HG03442 (cell line): ENCODE measurements at regions not wholly inside any gene's neighbourhood (a gene's known extent, or its start where the extent isn't known, plus 50 kb on each side); places are given as distances from the start of the nearest gene placed in this dataset.
A peak's percentile ranks its signal among the peaks of the same experiment; 100 is the strongest.

Experiments used
- ATAC-seq: cut with Tn5 transposase; IDR thresholded peaks from one replicate; pipeline ENCODE4 v1.9.1; 2021; ENCODE audit warnings: mild to moderate bottlenecking, moderate library complexity; ENCODE audit not compliant: unreplicated experiment

DNA sequence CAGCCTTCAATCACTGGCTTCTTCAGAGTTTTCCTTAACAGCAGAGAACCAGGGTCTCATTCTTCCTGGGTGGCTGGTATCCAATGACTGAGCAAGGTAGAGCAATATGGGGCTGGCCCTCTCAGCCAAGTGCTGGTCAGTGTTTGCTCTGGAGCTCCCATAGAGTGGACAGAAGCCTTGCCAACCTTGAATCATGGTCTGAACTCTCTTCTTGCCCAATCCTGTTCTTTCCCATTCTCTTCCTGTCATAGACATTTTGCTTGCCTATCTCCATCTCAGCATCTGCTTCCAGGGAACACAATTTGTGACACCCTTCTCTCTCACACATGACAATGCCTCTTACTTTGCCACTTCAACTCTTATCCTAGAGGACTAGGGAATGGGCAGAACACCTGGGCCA is 245.6 kb upstream of the PEX5L start:
- ATAC-seq: no peak

DNA sequence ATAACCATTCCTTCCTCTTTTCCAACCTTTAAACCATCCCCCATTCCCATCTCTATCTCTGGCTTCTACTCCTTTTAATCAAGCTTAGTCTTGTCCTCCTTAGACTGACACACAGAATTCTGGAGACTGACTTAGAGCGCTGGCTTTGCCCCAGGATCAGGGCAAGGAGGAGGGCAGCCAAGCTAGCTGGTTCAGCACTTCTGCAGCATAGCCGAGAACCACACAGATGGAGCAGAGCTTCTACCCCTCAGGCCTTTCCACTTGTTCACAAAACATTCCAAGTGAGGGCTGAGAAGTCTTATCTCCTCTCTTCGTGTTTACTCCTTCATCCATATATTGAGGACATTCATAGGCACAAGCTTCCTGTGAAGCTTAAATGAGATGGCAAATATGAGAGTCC is 246.5 kb upstream of the PEX5L start:
- ATAC-seq: no peak

DNA sequence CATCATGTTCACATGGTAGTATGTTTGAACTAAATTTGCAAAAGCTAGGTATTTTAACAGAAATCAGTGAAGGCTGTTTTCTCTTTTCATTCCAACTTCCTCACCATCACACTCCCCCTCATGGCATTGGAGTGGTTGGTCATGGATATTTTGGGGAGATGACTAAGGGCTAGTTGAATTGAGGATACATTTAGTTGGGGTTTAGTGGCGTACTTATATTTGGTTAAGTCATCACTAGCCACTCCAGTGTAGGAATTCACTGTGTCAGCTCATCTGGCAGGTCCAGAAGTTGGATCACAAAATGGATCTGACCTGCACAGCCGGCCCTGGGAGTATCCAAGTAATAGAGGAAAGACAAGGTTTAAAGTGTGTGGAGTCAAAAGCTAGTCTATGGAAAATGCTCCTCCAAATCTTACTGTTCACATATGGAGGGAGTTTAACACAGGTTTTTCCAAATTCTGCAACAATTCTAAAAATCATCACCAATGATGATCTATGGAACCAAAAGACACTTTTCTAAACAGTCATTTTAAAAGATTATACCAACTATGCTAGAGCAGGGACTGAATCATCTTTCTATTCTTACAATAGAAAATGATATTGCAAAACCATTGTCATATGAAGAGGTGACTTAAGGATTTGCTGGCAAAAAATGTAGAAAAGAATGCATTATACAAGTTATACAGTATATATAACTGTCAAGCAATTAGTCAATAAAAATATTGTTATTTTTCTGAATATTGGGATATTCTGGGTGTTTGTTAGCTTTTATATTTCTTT is 247.8 kb upstream of the PEX5L start:
- no peak for ATAC-seq

DNA sequence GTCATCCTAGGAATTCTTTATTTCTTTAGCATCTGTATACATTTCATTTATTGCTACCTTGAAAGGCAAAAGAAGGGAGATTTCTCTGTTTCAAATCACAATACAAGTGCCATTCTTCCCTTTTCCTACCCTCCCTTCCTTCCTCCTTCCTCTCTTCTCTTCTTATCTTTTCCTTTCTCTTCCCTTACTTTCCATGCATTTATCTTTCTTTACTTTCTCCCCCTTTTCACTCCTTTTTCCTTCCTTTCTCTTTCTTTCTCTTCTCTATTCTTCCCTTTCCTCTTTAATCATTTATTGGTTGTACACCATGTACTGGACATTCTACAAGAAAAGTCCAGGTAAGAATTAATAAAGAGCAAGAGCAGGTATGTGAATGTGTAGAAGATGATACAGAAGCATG is 251.0 kb upstream of the PEX5L start:
- no peak for ATAC-seq

DNA sequence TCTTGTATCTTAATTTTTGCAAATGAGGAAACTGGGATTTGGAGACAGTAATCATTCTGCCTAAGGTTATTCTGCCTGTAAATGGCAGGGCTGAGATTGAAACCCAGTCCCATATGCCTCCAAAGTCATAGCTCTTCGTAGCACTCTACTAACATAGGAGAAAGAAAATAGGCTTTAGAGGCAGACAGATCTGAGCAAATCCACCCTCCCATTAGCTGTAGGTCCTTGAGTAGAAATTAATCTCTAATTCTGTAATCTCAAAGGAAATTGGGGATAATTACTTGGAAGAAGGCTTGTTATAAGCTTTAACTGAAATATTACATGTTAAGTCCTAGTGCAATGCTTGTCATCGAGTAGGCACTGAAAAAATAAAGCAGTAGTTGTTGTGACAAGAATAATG is 252.1 kb upstream of the PEX5L start:
- ATAC-seq: no peak

DNA sequence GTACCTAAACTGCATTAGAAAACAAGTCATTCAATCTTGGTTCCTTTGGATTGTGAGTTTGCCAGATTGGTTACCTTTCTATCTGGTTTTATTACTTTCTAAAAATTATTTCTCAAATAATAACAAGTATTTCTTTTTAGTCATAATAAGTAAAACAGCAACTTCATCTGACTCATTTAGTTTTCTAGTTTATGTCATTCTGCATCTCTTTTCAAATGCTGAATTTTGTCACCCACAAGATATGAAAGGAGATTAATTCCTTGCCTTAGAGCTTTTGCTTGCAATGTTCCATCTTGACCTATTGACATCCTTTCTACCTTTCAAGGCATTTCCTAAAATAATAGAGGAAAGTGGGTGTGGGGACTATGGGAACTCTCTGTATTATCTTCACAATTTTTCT is 253.6 kb upstream of the PEX5L start:
- no peak for ATAC-seq

DNA sequence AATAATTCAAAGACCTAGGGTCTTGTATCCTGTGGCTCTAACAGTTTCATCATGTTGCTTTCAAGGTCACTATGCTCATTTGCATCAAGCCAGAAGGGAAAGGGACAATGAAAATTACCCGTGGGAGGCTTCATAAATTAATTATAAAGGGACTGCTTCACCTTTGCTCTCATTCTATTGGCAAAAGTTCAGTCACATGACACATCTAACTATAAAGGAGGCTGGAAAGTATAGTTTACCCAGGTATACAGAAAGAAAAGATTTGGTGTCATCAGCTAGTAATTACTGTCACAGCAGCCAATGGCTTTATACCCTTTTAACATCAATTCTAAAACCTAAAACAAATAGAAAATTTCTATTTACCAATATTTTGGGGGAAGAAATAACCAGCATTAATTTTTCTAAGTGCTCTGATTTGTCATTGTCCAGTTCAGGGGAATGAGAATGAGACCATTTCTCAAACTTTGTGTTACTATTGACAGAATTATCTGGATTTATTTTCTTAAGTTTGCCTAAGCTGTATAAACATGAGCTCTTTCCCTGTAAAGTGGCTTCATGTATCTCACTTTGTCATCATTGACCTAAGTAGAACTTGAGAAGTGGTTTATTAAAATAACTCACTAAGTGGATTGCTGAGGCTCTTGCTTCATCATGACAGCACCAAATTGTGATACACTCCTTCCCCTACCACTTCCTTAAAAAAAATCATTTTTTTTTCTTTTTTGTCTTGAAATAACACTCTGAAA is 257.7 kb upstream of the PEX5L start:
- ATAC-seq: no peak

DNA sequence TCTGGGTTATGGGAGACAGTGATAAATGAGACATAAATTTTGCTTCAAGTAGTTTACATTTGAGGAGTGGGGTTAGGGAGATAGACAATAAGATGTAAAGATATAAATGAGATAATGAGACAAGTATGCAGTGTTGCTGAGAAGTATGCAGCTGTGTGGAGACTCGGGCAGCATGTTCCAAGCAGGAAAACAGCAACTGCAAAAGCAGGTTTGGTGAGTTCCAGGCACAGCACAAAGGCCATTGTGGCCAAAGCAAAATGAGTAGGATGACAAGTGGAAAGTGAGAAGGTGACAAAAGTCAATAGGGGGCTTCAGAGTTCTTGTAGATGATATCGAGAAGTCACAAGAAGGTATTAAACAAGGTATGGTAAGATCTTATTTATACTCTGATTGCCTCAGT is 259.1 kb upstream of the PEX5L start:
- ATAC-seq: no peak

DNA sequence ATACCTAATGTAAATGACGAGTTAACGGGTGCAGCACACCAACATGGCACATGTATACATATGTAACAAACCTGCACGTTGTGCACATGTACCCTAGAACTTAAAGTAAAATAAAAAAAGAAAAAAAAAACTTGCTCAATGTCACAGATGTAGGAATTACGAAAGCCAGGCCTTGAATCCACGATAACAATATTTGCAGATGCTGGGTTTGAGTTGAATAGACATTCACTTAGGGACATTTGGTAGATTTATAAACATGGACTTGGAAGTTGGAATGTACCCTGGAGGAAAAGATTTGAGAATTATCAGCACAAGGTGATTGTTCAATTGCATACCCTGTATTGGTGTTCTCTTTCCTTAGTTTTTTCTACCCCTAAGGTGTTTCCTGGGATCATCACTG is 260.2 kb upstream of the PEX5L start:
- no peak for ATAC-seq

DNA sequence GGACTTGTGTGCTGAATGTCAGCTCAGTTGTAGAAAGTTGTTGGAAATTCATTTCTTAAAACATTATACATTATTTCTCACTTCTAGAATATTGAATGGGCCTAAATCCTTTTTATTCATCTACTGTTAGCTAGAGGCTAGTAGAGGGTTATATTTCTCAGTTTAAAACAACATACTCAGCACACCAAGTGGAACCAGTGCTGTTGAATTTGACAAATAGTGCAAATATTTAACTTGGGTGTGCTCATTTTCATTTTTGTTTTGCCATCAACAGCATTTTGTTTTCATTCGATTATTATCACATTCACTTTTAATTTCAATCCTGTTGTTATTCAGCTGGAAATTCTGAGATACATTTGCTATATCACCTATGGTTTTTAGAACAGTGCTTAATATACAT is 269.4 kb upstream of the PEX5L start:
- no peak for ATAC-seq

DNA sequence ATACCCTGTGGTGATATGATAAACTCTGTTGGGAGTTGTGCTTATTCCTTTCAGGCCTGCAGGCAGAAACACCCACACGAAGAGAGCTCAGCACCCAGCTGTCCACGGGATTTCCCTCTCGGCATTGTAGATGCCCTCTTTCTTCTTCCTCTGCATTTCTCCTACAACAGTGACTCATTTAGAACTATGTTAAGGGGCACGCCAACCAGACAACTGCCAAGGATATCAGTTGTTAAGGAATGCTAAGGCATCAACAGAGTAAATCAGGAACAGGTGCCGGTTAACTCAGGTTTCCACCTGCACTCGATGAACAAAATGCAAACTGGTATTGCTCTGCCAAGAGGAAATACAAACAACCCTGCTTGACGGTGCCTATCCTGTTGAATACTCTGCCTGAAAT is 270.0 kb upstream of the PEX5L start:
- no peak for ATAC-seq

DNA sequence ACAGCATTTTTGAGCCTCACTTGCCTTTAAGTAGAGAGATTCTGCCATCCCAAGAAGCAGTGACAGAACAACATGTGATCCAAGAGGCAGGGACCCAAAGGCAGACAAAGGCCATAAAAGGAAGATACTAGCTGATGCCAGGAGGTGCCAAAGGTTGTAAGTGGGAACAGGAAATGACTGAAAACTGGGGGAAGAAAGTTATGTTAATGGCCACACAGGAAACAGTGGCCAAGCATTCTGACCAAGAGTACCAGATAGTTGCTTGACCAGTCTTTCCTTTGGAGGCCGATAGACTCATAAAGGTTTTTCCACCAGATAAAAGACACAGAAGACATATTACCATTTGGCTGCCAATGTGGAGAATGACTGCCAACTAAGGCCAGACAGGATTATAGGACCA is 274.5 kb upstream of the PEX5L start:
- ATAC-seq: no peak

DNA sequence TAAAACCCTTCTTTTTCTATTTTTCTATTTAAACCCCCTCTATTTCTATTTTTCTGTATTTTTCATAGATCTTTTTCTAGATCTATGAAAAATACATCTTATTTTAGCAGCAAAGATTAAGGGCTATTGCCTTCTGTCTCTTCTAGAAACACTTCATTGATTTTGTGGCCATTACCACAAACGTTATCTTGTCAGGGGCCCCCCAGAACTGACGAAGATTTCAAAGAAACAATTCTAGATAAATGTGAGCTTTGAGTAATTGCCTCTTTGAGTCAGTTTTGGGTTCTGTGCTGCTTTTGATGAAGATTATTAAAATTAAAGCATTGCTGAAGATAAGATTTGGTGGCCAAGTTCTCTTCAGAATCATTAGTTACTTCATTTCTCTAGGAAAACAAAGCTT is 279.6 kb upstream of the PEX5L start:
- no peak for ATAC-seq

DNA sequence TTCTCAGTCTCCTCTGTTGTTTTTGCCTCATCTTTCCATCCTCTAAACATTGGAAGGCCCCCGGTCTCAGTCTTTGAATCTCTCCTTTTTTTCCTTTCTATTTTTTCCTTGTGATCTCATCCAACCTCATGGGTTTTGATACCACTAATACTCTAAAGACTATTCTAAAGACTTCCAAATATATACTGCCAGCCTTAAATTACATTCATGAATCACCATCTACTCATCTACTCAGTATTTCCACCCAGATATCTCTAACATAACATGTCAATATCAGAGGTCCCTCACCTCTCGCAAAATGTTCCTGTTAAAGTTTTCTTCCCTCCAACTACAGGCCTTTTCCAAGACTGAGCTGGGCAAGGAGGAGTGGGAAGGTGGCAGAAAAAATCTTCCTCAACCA is 282.5 kb upstream of the TTC14 start:
- no peak for ATAC-seq

DNA sequence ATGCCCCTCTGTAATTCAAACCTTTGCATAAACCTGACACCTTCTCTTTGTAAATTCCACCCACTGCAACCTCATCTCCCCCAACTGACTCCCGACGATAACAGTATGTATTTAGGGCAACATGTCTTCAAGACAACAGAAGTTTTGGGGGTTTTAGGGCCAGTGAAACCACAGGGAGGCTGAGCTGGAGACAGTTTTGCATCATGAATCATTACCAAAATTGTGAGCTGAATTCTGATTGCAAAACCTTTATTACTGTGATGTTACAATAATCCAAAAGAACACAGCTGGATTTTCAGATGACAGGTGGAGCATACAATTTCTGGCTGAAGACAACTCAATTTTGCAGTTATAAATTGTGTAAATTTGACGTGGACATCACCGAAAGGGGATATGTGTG is 281.3 kb upstream of the TTC14 start:
- no peak for ATAC-seq

DNA sequence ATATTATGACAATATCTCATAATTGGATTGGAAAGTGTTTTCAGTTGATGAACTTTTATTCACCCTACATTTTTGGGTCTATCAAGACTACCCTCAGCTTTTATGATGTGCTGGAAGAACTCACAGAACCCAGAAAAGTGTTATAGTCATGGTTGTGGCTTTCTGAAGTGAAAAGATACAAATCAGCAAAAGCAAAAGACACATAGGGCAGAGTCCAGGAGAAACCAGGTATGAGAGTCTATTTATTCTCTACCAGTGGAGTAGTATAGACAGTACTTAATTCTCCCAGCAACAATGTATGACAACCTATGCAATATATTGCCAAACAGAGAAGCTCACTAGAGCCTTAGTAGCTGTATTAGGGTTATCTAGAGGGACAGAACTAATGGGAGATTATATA is 280.4 kb upstream of the TTC14 start:
- no peak for ATAC-seq

DNA sequence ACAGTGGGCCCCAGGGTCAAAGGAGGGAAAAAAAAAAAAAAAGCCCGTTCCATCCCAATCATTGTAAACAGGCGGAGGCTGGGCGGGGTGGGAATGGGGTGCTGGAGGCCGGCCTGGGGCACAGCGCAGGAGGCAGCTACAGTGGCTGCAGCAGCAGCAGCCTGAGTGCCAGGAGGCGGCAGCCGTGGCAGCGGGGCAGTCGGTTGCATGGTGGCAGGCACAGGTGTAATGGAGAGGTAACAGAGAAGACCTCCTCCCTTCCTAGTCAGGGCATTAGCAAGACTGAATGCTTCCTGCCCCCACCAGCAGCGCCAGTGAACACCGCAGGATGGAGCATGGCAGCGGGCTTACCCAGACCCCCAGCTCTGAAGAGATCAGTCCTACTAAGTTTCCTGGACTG is 279.1 kb upstream of the TTC14 start:
- no peak for ATAC-seq

DNA sequence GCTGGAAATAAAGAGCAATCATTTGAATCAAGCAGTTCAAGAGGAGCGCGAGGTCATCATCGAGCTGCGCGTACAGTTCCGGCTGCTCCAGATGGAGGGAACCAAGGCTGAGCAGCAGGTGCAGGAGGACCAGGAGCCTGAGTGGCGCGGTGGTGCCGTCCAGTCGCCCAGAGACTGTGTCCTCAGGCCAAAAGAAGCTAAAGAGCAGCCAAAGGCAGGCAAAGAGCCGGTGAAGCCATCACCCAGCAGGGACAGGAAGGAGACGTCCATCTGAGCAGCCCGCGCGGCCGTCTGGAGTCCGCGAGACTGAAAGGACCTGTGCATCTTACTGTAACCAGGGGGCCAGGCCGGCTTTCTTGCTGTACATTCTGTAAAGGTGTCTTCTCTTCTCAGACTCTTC is 277.2 kb upstream of the TTC14 start:
- no peak for ATAC-seq

DNA sequence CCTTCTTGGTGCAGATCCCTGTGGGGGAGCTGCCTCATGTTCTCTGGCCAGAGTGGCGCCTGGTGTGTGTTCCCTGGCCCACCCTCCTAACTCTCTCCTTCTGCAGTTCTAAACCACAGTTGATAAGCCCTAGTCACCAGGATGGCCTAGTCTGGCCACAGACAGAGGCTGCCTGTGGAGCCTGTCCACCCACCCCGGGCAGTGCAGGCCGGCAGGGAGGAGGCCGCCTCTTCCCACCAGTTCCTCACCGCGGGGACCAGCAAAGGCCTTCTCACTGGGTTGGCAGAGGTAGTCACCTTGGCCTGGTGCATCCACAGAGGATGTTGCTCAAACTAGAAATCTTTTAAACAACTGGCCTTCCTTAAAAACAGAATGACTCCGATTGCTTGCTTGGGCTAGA is 276.4 kb upstream of the TTC14 start:
- ATAC-seq: no peak

DNA sequence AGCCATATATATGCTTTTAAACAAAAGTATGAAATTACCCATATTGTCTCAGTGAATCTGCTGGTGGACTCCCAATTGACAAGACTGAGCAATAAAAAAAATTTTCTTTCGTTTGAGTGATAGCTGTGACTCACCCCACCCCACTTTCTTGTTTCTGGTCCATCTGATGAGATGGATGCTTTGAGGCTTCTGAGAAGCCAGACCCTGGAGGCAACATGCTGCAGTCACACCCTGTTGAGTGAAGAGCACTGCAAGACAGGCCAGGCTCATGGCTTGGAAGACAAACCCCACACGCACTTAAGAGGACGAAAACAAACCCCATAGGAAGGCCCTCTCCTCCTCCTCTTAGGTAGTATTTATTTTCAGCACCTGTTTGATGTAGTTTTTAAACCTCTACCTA is 276.0 kb upstream of the TTC14 start:
- no peak for ATAC-seq

DNA sequence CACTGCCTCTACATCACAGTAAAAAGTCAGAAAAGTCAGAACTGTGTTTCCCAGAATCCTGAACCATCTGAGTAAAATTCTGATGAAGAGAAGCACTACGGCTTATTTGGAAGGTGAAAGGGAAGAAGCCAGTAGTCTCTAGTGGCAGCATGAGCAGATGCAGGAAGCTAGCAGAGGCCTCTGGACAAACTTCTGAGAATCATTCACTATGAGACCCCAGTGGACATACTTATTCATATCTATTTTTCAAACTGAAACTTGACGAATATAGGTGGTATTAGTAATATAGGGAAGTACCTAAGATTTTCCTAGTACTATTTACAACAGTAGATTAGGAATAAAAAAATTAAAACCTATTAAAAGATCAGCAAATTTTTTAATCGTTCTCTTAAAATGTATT is 272.8 kb upstream of the TTC14 start:
- peak; percentile 71 for ATAC-seq

DNA sequence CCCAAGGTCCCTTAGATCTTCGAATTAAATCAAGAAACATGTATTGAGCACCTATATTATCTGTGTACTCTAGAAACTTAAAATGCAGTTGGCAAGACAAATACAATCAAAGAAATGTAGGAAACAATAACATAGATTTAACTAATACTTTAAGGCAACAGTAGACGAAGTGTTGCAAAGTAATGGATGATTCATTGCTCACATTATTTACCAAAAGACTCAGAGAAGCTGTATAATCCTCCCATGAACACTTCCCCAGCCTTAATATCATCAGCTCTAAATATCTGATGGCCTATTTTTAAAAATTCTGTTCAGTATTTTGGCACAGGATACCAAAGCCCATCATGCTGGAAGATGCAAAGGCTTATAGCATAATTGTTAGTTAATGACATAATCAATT is 272.1 kb upstream of the TTC14 start:
- ATAC-seq: no peak

DNA sequence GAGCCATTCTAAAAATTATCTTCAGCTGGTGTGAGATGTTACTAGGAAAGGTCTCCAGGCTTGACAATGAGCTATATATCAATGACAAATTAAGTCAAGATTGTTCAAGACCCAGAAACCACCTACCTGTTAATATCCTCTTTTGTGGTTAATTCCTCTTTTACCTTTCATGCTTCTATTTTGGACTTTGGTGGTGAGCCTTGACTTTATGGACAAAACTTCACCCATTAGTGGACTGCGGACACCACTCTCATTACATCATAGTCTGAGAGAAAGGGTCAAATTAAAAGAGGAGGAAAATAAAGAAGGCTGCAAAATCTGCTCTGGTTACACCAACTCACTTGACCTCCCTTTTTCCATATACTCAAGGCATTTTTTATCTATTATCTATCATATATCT is 271.5 kb upstream of the TTC14 start:
- no peak for ATAC-seq
